ENCODE measurements at regions not wholly inside any gene's neighbourhood (a gene's known extent, or its start where the extent isn't known, plus 50 kb on each side); places are given as distances from the start of the nearest gene placed in this dataset.
"Not testable (repeated sequence)": the region's sequence is repeated elsewhere in the genome, so short reads cannot be mapped to it uniquely, and the experiment has no call there.

- Mint-ChIP-seq H3K27me3 (peaks cover 18% of the 10 kb centered on the region), H3K4me1 (no peaks in the 10 kb centered on the region), H3K4me3 (no peak overlapping the region), H3K36me3 (no peaks in the 10 kb centered on the region), H3K27ac (no peak overlapping the region), H3K9me3 (no peaks in the 10 kb centered on the region)
- POLR2A ChIA-PET = no interaction called here
- no peak for ATAC-seq (ENCODE audit: low read depth)
- no peak for DNase-seq
Measured at GRCh38 chr4:174183259-174183658, 100.2 kb downstream of the FBXO8 start.

GRCh38 chr4:174181827-174182226 is 101.6 kb downstream of the FBXO8 start:
- DNase-seq = no peak
- Mint-ChIP-seq H3K4me1 (no peaks in the 10 kb centered on the region), H3K4me3 (no peak overlapping the region), H3K27ac (no peak overlapping the region), H3K27me3 (peaks cover 18% of the 10 kb centered on the region), H3K9me3 (no peaks in the 10 kb centered on the region), H3K36me3 (no peaks in the 10 kb centered on the region)
- no peak for ATAC-seq (ENCODE audit: low read depth)
- POLR2A ChIA-PET = no interaction called here

GRCh38 chr4:174177536-174177935 is 105.9 kb downstream of the FBXO8 start:
- Mint-ChIP-seq H3K4me1 (no peaks in the 10 kb centered on the region), H3K27ac (no peak overlapping the region)

DNA sequence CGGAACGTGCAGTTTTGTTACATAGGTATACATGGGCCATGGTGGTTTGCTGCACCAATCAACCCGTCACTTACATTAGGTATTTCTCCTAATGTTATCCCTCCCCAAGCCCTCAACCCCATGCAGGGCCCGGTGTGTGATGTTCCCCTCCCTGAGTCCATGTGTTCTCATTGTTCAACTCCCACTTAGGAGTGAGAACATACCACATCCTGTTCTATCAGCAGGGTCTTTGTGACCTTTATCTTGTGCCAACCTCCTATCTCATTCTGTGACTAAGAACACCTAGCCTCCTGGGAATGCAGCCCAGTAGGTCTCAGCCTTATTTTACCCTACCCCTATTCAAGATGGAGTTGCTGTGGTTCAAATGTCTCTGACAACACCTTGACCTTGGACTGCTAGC is 107.6 kb downstream of the FBXO8 start:
- POLR2A ChIA-PET; H3K4me3 Mint-ChIP-seq; H3K4me1 Mint-ChIP-seq; ATAC-seq (ENCODE audit: low read depth); H3K27ac Mint-ChIP-seq; H3K36me3 Mint-ChIP-seq; H3K9me3 Mint-ChIP-seq; DNase-seq: not testable (repeated sequence)
- H3K27me3 Mint-ChIP-seq = peaks cover 11% of the 10 kb centered on the region

More at GRCh38 chr4:174177536-174177935, 105.9 kb downstream of the FBXO8 start:
- POLR2A ChIA-PET = no interaction called here
- Mint-ChIP-seq H3K4me3 (no peak overlapping the region), H3K36me3 (no peaks in the 10 kb centered on the region), H3K27me3 (peaks cover 5% of the 10 kb centered on the region), H3K9me3 (no peaks in the 10 kb centered on the region)
- DNase-seq = no peak
- ATAC-seq (ENCODE audit: low read depth) = no peak

- Mint-ChIP-seq H3K4me3 (no peak overlapping the region), H3K36me3 (no peaks in the 10 kb centered on the region), H3K4me1 (no peaks in the 10 kb centered on the region), H3K9me3 (no peaks in the 10 kb centered on the region), H3K27ac (no peak overlapping the region), H3K27me3 (peaks cover 14% of the 10 kb centered on the region)
- ATAC-seq (ENCODE audit: low read depth) (no peak), DNase-seq (no peak)
- POLR2A ChIA-PET = no interaction called here
Measured at GRCh38 chr4:174173360-174173759, 110.1 kb downstream of the FBXO8 start.

DNA sequence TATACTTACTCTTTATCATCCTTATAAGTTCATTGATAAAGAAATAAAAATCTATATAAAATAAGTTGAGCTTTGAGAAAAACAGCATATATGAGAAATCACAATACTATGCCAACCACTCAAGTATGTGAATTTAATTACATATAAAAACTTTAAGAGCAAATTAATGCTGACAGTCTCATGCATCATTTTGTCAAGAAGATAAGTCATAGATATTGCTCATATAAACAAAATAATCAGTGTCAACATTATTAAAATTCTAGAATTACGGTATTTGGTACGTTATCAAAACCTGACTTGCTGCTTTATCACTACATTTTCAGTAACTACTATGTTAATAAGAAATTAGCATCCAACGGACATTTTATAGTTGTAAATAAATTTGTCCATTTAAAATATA is 111.2 kb downstream of the FBXO8 start:
- Mint-ChIP-seq H3K27me3 (peaks cover 14% of the 10 kb centered on the region), H3K9me3 (no peaks in the 10 kb centered on the region), H3K4me1 (no peaks in the 10 kb centered on the region), H3K27ac (no peak overlapping the region), H3K36me3 (no peaks in the 10 kb centered on the region), H3K4me3 (no peak overlapping the region)
- POLR2A ChIA-PET = no interaction called here
- no peak for DNase-seq
- ATAC-seq (ENCODE audit: low read depth) = no peak

DNA sequence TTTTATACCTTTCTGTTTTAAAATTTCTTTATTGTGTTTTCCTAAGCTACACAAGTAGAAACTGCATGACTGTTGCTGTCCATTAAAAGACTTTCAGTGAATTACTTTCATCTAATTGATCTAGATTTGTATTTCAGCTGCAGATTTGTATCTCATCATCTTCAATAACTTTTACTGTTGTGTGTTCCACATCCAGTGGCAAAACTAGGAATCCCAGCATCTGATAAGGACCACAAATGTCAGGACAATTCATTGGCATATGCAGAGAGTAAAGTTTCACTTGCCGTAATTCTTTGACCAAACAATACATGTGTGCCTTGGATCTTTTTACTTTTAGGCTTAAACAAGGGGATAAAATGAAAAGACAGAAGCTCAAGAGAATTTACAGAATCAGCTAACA is 112.6 kb downstream of the FBXO8 start:
- ATAC-seq (ENCODE audit: low read depth) = no peak
- no peaks in the 10 kb centered on the region for H3K4me1 Mint-ChIP-seq
- H3K4me3 Mint-ChIP-seq = no peak overlapping the region
- H3K27ac Mint-ChIP-seq = no peak overlapping the region
- POLR2A ChIA-PET = no interaction called here
- no peak for DNase-seq
- H3K27me3 Mint-ChIP-seq = peaks cover 12% of the 10 kb centered on the region
- H3K9me3 Mint-ChIP-seq = no peaks in the 10 kb centered on the region
- H3K36me3 Mint-ChIP-seq = no peaks in the 10 kb centered on the region

DNA sequence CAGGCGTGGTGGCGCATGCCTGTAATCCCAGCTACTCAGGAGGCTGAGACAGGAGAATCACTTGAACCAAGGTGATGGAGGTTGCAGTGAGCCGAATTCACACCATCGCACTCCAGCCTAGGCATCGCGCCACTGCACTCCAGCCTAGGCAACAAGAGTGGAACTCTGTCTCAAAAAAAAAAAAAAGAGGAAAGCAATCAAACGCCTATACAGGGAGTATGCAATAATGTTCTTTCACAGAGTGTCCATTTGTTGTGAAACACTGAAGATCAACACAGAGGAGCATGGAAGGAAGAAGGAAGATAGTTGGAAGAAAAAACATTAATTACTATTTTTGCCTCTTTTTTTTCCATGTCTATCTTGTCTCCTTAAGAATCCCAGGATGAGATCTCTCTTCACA is 113.4 kb downstream of the FBXO8 start:
- POLR2A ChIA-PET = no interaction called here
- H3K27me3 Mint-ChIP-seq = peaks cover 15% of the 10 kb centered on the region
- no peak overlapping the region for H3K27ac Mint-ChIP-seq
- no peaks in the 10 kb centered on the region for H3K4me1 Mint-ChIP-seq
- DNase-seq (no peak), ATAC-seq (ENCODE audit: low read depth) (no peak)
- no peak overlapping the region for H3K4me3 Mint-ChIP-seq
- H3K36me3 Mint-ChIP-seq = no peaks in the 10 kb centered on the region
- H3K9me3 Mint-ChIP-seq = no peaks in the 10 kb centered on the region

GRCh38 chr4:174157106-174157607 is 126.3 kb downstream of the FBXO8 start:
- POLR2A ChIA-PET = no interaction called here
- Mint-ChIP-seq H3K36me3 (no peaks in the 10 kb centered on the region), H3K9me3 (no peaks in the 10 kb centered on the region), H3K27me3 (peaks cover 43% of the 10 kb centered on the region), H3K27ac (no peak overlapping the region), H3K4me3 (no peak overlapping the region), H3K4me1 (no peaks in the 10 kb centered on the region)
- DNase-seq (no peak), ATAC-seq (ENCODE audit: low read depth) (no peak)

GRCh38 chr4:174156239-174156826 is 127.1 kb downstream of the FBXO8 start:
- POLR2A ChIA-PET = no interaction called here
- H3K27me3 Mint-ChIP-seq = peaks cover 43% of the 10 kb centered on the region
- peak; percentile 56 for ATAC-seq (ENCODE audit: low read depth)

GRCh38 chr4:174154215-174154854 is 129.1 kb downstream of the FBXO8 start:
- Mint-ChIP-seq H3K4me3 (no peak overlapping the region), H3K27me3 (peaks cover 39% of the 10 kb centered on the region), H3K4me1 (no peaks in the 10 kb centered on the region), H3K27ac (no peak overlapping the region), H3K9me3 (no peaks in the 10 kb centered on the region), H3K36me3 (no peaks in the 10 kb centered on the region)
- POLR2A ChIA-PET = no interaction called here
- DNase-seq (no peak), ATAC-seq (ENCODE audit: low read depth) (no peak)

More at GRCh38 chr4:174156239-174156826, 127.1 kb downstream of the FBXO8 start:
- DNase-seq = no peak
- Mint-ChIP-seq H3K36me3 (no peaks in the 10 kb centered on the region), H3K4me1 (no peaks in the 10 kb centered on the region), H3K27ac (no peak overlapping the region), H3K9me3 (no peaks in the 10 kb centered on the region), H3K4me3 (no peak overlapping the region)

DNA sequence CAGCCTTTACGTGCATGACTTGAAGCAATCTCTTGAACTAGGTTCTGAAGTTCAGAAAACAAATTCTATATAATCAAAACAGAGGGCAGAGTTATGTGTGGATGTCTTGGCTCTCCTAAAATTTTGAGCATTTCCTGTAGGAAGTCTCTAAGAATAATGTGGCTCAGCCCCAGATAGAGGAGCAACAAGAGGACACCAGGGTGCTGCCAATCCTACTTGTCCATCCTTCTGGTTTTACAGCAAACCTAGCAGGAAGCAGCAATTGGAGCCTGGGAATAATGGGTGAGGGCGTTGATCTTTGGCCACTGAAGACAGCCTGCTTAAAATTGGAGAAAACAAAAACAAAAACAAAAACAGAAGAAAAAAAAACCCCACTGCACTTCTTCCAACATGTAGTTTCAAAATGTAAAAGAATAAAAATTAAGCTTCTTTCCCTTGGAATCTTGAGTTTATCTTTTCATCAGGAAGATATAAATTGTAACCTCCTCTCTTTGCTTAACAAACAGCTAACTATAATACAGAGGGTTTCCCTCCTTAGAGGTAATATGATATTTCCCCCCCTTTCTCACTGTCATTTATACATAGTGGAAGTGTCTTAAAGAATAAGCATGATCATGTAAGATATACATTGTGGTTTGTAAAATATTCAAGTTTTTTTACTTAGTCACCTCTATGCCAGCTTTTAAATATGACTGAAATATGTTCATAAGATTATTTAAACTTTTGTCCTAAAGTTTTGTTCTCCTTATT is 130.6 kb downstream of the FBXO8 start:
- H3K36me3 Mint-ChIP-seq = no peaks in the 10 kb centered on the region
- POLR2A ChIA-PET = no interaction called here
- H3K27me3 Mint-ChIP-seq = peaks cover 38% of the 10 kb centered on the region
- no peak overlapping the region for H3K27ac Mint-ChIP-seq
- no peaks in the 10 kb centered on the region for H3K4me1 Mint-ChIP-seq
- no peaks in the 10 kb centered on the region for H3K9me3 Mint-ChIP-seq
- H3K4me3 Mint-ChIP-seq = no peak overlapping the region
- no peak for ATAC-seq (ENCODE audit: low read depth)
- no peak for DNase-seq

DNA sequence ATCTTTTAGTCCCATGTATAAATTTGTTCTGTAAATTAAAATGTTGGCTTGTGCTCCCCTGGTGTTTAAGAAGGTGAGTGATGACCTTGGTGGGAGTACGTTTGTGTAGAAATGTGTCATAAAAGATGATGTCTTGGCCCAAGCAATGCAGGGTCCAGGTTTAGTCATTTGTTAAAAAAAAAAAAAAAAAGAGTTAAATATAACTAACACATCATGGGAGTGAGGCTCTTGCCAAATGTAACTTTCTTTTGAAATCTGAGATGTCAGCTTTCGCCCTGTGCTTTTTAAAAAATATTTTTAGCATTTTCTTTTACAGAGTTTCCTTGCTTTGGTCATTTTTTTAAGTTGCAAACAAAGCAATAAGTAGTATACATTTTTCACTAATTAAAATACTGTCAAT is 135.6 kb downstream of the FBXO8 start:
- Mint-ChIP-seq H3K4me3 (no peak overlapping the region), H3K4me1 (no peaks in the 10 kb centered on the region), H3K36me3 (no peaks in the 10 kb centered on the region), H3K27ac (no peak overlapping the region), H3K9me3 (no peaks in the 10 kb centered on the region), H3K27me3 (peaks cover 16% of the 10 kb centered on the region)
- DNase-seq (no peak), ATAC-seq (ENCODE audit: low read depth) (no peak)
- POLR2A ChIA-PET = interaction anchor here (0.7 kb wide), 1 partner anchor 117 kb away, joined by 4 read pairs; no protein-coding TSS in a partner anchor

- POLR2A ChIA-PET = no interaction called here
- DNase-seq (no peak), ATAC-seq (ENCODE audit: low read depth) (no peak)
- Mint-ChIP-seq H3K4me1 (no peaks in the 10 kb centered on the region), H3K27me3 (peaks cover 11% of the 10 kb centered on the region), H3K4me3 (no peak overlapping the region), H3K36me3 (no peaks in the 10 kb centered on the region), H3K9me3 (no peaks in the 10 kb centered on the region), H3K27ac (no peak overlapping the region)
Measured at GRCh38 chr4:174144106-174144505, 139.4 kb downstream of the FBXO8 start.
